Keratinocyte (primary cell): ENCODE measurements at regions not wholly inside any gene's neighbourhood (a gene's known extent, or its start where the extent isn't known, plus 50 kb on each side); places are given as distances from the start of the nearest gene placed in this dataset.

Experiments used
- CTCF ChIP-seq, 3 experiments: IDR thresholded peaks in 1 of 3; conservative IDR thresholded peaks in 1 of 3; optimal IDR thresholded peaks in 1 of 3; 2 replicates in 2 of 3; 3 replicates in 1 of 3; pipeline versions ENCODE3 to v1.5.1; 2011; ENCODE audit warnings: low read length in 3 of 3, mild to moderate bottlenecking in 3 of 3, moderate library complexity in 2 of 3, control low read depth in 1 of 3, inconsistent platforms in 1 of 3; ENCODE audit not compliant: insufficient read depth in 2 of 3; ENCODE audit errors: extremely low read depth in 1 of 3
- EZH2 ChIP-seq: IDR thresholded peaks from one replicate; pipeline ENCODE4 v1.6.1; 2012; ENCODE audit warnings: inconsistent platforms, mild to moderate bottlenecking, low read length, moderate library complexity

GRCh38 chr5:4676934-4677333, 463.2 kb upstream of the ADAMTS16 start:
- TF ChIP-seq CTCF (optimal IDR thresholded peaks at IDR 0.05 in 1 of 3, IDR thresholded peaks at IDR 0.05 in 1 of 3, conservative IDR thresholded peaks at IDR 0.05 in 1 of 3; ENCODE audit: extremely low read depth in 1 of 3, insufficient read depth in 2 of 3, low read length in 3 of 3) = no peak
- TF ChIP-seq EZH2 = no peak
